ENCODE measurements at regions not wholly inside any gene's neighbourhood (a gene's known extent, or its start where the extent isn't known, plus 50 kb on each side); places are given as distances from the start of the nearest gene placed in this dataset.
"Not testable (repeated sequence)": the region's sequence is repeated elsewhere in the genome, so short reads cannot be mapped to it uniquely, and the experiment has no call there.

DNA sequence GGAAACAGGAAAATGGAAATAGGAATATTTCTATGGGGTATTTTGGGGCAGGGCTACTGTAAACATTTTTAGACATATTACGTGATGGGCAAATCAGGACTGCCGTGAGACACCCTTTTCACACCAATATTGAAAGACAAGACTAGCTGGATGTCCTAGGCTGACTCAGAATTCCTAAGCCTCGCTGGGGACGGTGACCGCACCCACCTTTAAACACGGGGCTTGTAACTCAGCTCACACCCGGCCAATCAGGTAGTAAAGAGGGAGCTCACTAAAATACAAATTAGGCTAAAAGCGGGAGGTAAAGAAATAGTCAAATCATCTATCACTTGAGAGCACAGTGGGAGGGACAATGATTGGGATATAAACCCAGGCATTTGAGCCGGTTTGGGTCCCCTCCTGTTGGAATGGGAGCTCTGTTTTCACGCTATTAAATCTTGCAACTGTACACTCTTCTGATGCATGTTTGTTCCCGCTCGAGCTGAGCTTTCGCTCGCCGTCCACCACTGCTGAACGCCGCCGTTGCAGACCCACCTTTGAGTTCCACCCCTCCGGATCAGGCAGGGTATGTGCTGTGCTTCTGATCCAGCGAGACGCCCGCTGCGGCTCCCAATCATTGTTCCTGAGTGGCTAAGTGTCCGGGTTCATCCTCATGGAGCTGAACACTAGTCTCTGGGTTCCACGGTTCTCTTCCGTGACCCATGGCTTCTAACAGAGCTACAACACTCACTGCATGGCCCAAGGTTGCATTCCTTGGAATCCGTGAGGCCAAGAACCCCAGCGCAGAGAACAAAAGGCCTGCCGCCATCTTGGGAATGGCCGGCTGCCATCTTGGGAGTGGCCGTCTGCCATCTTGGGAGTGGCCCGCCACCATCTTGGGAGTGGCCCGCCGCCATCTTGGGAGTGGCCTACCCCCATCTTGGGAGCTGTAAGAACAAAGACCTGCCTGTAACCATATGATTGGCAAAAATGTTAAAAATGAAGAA, 152.6 kb downstream of the CRLF2 start:
- DNase-seq (ENCODE audit: low spot score), result no peak

GRCh38 chrX:1053600-1053999, 158.8 kb downstream of the CRLF2 start:
- DNase-seq (ENCODE audit: low spot score), result not testable (repeated sequence)

DNA sequence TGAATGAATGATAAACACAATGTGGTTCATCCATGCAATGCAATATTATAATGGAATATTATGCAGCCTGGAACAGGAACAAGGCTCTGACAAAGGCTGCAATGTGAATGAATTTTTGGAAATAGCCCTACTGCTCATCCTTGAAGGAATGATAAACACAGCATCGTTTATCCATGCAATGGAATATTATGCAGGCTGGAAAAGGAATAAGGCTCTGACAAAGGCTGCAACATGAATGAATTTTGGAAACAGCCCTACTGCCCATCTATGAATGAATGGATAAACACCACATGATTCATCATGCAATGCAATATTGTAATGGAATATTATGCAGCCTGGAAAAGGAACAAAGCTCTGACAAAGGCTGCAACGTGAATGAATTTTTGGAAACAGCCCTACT, 159.4 kb downstream of the CRLF2 start:
- no peak for DNase-seq (ENCODE audit: low spot score)

GRCh38 chrX:1052021-1052420, 160.4 kb downstream of the CRLF2 start:
- DNase-seq (ENCODE audit: low spot score), result no peak

- DNase-seq (ENCODE audit: low spot score), result no peak
Observed at GRCh38 chrX:1051421-1051820, 161.0 kb downstream of the CRLF2 start.

GRCh38 chrX:1045680-1046314, 166.7 kb downstream of the CRLF2 start:
- DNase-seq (ENCODE audit: low spot score), result no peak

GRCh38 chrX:1041091-1041490, 171.4 kb downstream of the CRLF2 start:
- no peak for DNase-seq (ENCODE audit: low spot score)

DNA sequence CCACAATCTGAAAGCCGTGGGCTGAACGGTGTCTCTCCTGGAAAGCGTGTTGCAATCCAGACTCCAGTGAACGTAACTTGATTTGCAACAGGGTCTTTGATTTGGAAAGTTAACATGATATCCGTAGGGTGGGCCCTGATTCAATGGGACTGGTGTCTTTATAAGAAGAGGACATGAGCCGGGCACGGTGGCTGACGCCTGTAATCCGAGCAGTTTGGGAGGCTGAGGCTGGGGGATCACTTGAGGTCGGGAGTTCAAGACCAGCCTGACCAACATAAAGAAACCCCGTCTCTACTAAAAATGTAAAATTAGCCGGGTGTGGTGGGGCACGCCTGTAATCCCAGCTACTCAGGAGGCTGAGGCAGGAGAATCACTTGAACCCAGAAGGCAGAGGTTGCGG, 176.5 kb downstream of the CRLF2 start:
- DNase-seq (ENCODE audit: low spot score), result not testable (repeated sequence)

DNA sequence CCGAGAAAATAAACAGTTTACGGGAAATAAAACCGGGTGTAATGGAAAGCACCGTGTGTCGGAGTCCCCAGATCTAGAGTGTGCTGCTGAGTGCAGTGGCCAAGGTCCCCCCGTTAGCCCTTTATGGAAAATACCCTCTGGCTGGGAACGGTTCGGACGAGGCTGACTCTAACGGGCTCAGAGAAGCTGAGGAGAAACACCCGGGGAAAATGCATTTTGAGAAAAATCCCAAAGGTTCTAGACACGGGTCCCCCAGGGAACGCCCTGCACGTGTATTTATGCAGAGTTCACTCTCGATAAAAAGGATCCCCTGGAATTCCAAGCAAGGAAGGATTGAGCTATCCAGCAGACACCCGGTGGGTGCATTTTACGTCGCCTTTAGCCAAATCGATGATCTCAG, 177.2 kb downstream of the CRLF2 start:
- DNase-seq (ENCODE audit: low spot score), result no peak

DNA sequence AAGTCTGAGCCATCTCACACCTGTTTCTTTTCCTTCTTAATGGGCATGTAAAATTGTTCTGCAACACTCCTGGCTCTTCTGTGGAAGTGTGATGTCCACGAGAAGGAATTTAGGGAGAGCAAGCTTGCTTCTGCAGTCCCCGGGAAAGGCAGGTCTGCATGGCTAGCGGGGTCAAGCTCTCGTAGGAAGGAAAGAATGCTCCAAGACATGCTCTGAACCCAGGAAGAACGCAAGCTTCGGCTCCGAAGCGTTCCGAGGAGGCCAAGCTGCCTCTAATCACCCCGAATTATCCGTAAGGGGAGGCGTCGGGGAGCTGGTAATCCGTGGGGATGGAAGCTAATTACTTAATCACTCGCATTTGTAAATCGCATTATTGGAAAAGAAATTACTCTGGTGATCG, 177.7 kb downstream of the CRLF2 start:
- DNase-seq (ENCODE audit: low spot score), result no peak

DNA sequence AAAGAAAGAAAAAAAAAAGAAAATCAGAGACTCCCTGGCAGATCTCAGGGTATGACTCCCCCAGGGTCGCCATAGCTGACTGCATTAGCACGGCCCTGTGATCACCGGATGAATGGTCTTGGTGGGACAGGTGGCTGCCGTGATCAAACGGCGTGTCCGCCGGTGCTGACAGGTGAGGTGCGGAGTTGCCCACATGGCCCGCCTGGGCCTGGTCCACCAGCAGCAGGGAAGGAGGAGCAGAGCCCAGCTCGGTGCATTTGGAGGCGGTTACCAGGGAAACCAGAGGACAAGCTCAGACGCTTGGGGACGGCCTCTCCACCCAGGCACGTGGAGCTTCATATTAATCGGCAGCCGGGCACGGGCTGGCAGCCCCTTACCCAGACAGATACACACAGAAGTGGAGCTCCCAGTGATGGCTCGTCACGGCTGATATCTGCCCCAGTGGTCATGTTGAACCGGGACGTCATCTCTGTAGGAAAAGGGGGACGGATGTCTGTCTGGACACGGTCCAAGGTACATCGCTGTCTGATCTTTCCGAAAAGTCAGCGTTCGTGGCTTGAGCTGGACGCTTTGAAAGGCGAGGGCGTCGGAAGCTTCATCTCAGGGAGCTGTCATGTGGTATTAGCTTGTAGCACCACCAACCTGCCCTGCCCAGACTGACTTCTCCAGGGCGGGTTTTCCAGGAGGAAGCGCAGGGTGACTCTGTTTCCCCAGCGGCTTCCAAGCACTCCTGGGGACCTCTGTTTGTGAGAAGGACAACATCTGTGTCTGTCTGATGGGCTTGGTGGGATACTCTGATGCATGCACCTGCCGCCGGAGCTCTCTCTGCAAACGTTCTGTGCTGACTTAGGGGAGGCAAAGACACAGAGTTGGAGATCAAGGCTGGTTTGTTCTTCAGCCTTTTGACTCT, 180.7 kb downstream of the CRLF2 start:
- DNase-seq (ENCODE audit: low spot score), result no peak

DNA sequence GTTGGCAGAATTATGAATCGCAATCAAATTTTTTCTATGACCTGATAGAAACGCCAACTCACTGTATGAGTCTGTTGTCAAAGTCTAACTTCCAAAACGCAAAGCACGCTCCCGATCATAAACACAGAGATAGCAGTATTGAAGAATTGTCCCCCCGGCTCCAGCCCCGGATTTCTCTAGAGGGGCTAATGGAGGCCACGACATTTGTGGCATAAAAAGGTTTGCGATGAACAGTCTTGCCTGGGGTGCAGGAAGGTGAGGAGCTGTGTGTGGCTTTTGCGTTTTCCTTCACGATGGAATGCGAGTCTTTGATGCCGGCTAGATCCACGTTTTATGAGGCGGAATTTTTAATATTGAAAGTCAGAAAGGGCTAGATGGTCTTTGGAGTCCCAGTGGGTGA, 183.0 kb downstream of the CRLF2 start:
- DNase-seq (ENCODE audit: low spot score), result no peak

GRCh38 chrX:1027680-1028079, 184.8 kb downstream of the CRLF2 start:
- DNase-seq (ENCODE audit: low spot score), result no peak

GRCh38 chrX:1027133-1027532, 185.3 kb downstream of the CRLF2 start:
- no peak for DNase-seq (ENCODE audit: low spot score)

- no peak for DNase-seq (ENCODE audit: low spot score)
Observed at GRCh38 chrX:1026263-1027015, 186.0 kb downstream of the CRLF2 start.

DNA sequence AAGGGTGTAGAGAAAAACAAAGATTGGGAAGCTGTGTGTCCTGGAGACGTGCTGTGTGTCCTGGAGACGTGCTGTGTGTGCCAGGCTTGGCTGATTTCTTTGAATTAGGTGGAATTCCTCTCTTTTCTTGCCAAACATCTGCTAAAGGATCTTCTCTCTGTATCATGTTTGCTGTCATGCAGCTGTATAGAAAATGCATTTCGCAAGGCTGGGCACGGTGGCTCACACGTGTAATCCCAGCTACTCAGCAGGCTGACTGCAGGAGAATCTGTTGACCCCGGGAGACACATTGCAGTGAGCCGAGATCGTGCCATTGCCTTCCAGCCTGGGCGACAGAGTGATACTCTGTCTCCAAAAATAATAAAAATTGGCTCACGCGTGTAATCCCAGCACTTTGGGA, 187.0 kb downstream of the CRLF2 start:
- no peak for DNase-seq (ENCODE audit: low spot score)

DNA sequence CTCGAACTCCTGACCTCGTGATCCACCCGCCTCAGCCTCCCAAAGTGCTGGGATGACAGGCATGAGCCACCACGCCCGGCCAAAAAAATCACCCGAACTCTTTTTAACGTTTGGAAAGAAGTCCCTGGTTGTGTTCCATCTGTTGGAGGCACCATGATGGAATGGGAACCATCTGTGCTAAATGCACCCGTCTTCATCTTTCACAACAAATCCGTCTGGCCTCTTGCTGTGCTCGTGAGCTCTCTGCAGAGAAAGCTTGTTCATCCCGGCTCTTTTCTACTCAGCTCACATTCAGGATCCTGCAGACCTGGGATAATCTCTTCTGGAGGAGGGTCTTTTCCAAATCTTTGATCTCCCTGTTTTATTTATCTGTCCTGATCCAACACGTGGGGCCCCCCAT, 188.8 kb downstream of the CRLF2 start:
- no peak for DNase-seq (ENCODE audit: low spot score)

- not testable (repeated sequence) for DNase-seq (ENCODE audit: low spot score)
Observed at GRCh38 chrX:1021314-1021993, 191.0 kb downstream of the CRLF2 start.

DNA sequence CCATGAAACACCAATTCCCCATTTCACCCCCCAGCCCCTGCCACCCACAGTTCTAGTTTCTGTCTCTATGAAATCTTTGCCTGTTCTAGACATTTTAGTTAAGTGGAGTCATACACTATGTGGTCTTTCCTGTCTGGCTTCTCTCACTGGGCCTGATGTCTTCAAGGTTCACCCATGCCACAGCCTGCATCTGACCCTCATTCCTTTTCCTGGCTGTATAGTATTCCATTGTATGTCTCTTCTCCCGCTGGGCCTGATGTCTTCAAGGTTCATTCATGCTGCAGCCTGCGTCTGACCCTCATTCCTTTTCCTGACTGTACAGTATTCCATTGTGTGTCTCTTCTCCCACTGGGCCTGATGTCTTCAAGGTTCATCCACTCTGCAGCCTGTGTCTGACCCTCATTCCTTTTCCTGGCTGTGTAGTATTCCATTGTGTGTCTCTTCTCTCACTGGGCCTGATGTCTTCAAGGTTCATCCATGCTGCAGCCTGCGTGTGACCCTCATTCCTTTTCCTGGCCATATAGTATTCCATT, 191.7 kb downstream of the CRLF2 start:
- no peak for DNase-seq (ENCODE audit: low spot score)

GRCh38 chrX:1016926-1017325, 195.5 kb downstream of the CRLF2 start:
- not testable (repeated sequence) for DNase-seq (ENCODE audit: low spot score)

Data from umbilical cord (tissue), 1 donor.